Activated naive CD8-positive, alpha-beta T cell treated with anti-CD3 and anti-CD28 coated beads, Interleukin-2, amount 10 ng/mL, durations not matched to agents 7 days and 5 days (primary cell): ENCODE measurements at regions not wholly inside any gene's neighbourhood (a gene's known extent, or its start where the extent isn't known, plus 50 kb on each side); places are given as distances from the start of the nearest gene placed in this dataset.

ENCODE experiments used
- ATAC-seq: fragments of 150-1000 bp; cut with Tn5 transposase; one replicate; pipeline ENCODE4 v1.10.0; 2021; ENCODE audit warnings: low read depth, moderate library complexity
- POLR2A ChIA-PET: fragments of 350-600 bp; sonication (Branson Sonifier 250); formaldehyde crosslinking; loops from one replicate; lab custom pipeline; 2021; ENCODE audit warnings: antibody characterized with exemption; lab: Charles Lee
- DNase-seq: peaks from one replicate; pipeline ENCODE4 v3.0.0; 2021
- H3K27ac Mint-ChIP-seq: one replicate; pipeline ENCODE4 v1.8.0; 2022; ENCODE audit warnings: mild to moderate bottlenecking, mixed read lengths
- H3K27me3 Mint-ChIP-seq: one replicate; pipeline ENCODE4 v1.8.0; 2022; ENCODE audit warnings: mild to moderate bottlenecking, moderate library complexity, mixed read lengths
- H3K36me3 Mint-ChIP-seq: one replicate; pipeline ENCODE4 v1.8.0; 2021; ENCODE audit warnings: mild to moderate bottlenecking, mixed read lengths
- H3K4me1 Mint-ChIP-seq: one replicate; pipeline ENCODE4 v1.8.0; 2021; ENCODE audit warnings: mixed read lengths
- H3K4me3 Mint-ChIP-seq: one replicate; pipeline ENCODE4 v1.8.0; 2022; ENCODE audit warnings: mild to moderate bottlenecking, moderate library complexity, mixed read lengths
- H3K9me3 Mint-ChIP-seq: one replicate; pipeline ENCODE4 v1.8.0; 2021; ENCODE audit warnings: mixed read lengths

DNA sequence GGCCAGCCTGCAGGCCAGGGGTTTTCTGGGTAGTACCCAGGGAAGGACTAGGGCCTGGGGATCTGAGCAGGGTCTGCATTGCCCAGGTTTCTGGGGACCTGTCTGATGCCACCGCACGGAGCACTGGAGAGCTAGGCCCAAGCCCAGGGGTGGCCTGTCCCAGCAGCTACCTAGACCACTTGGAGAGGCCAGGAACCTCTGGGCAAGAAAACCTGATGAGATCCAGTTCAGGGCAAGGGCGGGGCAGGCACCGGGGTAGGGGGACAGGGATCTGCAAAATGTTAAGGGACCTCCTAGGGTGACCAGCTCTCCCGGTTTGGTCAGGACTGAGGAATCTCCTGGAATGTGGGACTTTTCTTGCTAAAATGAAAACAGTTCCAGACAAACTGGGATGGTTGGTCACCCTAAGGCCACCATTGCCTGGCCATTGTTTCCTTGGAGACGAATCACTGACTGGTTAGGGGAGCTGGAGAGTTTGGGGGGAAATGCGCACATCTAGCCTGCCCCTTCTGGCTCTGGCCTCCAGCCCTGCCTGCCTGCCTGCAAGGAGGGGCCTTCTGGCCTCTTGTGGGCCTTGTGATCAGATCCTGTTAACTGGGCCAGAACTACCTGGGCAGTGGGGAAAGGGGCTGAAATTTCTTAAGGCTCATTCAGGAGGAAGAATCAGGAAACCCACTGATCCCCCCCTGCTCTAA, 117.4 kb upstream of the TLE3 start:
- Mint-ChIP-seq H3K4me1 (no peaks in the 10 kb centered on the region), H3K9me3 (no peaks in the 10 kb centered on the region), H3K4me3 (no peak overlapping the region), H3K27ac (no peak overlapping the region), H3K36me3 (no peaks in the 10 kb centered on the region), H3K27me3 (peaks cover 9% of the 10 kb centered on the region)
- POLR2A ChIA-PET = no interaction called here
- DNase-seq (no peak), ATAC-seq (no peak)

DNA sequence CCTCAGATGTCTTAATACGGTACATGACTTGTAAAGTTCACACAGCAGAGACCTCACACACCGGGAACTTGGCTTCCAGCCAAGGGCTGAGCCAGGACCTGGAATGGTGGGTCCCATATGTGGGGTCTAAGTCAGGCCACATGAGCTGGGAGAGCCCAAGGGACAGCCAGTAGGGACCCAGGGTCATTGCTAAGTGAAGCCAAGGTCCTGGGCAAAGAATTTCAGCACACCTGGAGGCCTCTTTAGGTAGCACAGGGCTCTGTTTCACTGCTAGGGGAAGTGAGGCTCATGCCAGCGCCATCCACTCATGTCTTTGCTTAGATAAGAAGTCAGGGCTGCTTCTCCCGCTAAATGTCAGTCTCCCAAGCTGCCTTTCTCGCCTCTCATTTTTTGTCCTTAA, 116.6 kb upstream of the TLE3 start:
- Mint-ChIP-seq H3K27me3 (peaks cover 17% of the 10 kb centered on the region), H3K36me3 (no peaks in the 10 kb centered on the region), H3K4me1 (no peaks in the 10 kb centered on the region), H3K9me3 (no peaks in the 10 kb centered on the region), H3K27ac (no peak overlapping the region), H3K4me3 (no peak overlapping the region)
- POLR2A ChIA-PET = no interaction called here
- ATAC-seq = no peak
- no peak for DNase-seq

DNA sequence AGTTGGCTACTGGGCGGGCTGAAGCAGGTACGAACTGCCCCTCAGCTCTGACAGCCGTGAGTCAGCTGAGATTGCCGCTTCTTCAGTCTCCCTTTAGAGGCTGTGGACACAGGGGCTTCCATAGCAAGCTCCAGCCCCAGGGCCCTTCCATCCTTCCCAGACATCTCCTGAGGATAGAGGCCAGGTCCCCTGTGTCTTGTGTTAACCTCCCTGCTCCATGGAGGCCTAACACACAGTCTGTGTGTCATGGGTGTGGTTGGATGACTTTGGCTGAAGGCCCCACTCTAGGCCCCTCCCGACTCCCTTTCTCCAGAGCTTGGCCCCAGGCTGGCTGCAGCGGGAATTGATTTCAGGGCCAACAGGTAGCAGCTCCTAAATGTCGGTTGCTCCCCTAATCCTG, 116.1 kb upstream of the TLE3 start:
- no peak for DNase-seq
- Mint-ChIP-seq H3K9me3 (no peaks in the 10 kb centered on the region), H3K27me3 (peaks cover 19% of the 10 kb centered on the region), H3K4me3 (no peak overlapping the region), H3K27ac (no peak overlapping the region), H3K4me1 (no peaks in the 10 kb centered on the region), H3K36me3 (no peaks in the 10 kb centered on the region)
- POLR2A ChIA-PET = no interaction called here
- no peak for ATAC-seq

DNA sequence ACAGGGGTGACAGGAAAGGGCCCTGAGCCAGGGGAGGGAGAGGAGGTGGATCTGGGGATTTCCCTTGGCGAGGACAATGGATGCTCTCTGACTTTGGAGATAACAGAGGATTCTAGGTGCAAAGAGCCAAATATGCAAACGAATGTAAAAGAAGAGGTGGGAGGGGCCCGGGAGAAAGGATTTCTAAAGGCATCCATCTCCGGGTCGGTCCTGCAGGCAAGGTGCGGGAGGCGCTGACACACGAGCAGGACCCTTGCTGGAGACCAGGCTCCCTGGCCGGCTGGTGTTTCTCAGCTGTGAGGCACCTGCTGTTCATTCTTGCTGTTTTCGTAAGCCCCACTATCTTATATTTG, 115.2 kb upstream of the TLE3 start:
- DNase-seq (peak; percentile 13), ATAC-seq (no peak)
- Mint-ChIP-seq H3K9me3 (no peaks in the 10 kb centered on the region), H3K36me3 (no peaks in the 10 kb centered on the region), H3K4me1 (no peaks in the 10 kb centered on the region), H3K27me3 (peaks cover 19% of the 10 kb centered on the region), H3K4me3 (no peak overlapping the region), H3K27ac (no peak overlapping the region)
- POLR2A ChIA-PET = no interaction called here

DNA sequence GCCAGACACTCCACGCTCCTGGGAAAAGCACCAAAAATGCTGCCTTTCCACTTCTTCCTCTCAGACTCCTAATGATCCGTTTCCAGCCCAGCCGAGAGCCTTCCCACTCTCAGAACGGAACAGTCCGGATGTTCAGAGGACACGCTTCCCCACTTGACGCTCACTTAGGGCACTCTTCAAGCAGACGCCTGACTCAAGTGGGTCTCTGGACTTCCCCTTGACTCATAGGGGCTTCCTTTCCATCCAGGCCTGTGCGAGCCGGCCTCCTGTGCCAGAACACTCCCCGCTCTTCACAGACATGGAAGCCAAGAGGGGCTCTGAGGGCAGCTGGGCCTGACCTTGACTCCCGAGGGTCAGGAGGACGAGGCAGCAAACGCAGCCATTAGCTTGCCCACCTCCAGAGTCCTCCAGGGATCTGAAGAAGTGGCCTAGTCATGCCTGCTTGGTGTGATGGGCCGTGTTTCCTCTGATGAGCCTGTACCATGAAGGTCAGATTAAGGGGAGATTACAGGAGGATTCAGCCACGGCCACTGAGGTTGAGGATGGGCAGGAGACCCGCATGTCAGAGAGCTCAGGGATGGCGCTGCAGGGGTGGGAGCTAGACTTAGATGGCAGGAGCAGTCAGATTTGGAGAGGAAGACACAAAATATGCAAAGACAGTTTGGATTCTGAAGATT, 114.7 kb upstream of the TLE3 start:
- Mint-ChIP-seq H3K36me3 (no peaks in the 10 kb centered on the region), H3K4me1 (no peaks in the 10 kb centered on the region), H3K27me3 (peaks cover 21% of the 10 kb centered on the region), H3K9me3 (no peaks in the 10 kb centered on the region), H3K27ac (no peak overlapping the region), H3K4me3 (no peak overlapping the region)
- no peak for DNase-seq
- no peak for ATAC-seq
- POLR2A ChIA-PET = no interaction called here

DNA sequence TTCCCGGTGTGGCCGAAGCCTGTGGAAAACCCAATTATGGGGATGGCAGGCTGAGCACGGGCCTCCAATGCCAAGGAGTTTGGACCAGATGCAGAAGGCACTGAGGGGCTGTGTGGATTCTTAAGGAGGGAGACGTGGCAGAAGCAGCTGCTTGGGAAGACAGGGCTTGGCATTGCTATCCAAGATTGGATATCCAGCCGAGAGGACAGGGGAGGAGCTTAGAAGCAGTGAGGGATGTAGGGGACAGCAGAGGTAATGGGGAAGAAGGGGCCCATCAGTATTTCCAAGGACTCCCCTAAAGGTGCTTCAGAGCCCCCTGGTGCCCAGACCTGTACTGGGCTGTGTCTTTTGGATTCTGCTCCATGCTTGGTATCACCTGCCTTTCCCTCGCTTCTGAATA, 112.8 kb upstream of the TLE3 start:
- Mint-ChIP-seq H3K9me3 (no peaks in the 10 kb centered on the region), H3K4me3 (no peak overlapping the region), H3K27me3 (peaks cover 25% of the 10 kb centered on the region), H3K27ac (no peak overlapping the region), H3K4me1 (no peaks in the 10 kb centered on the region), H3K36me3 (no peaks in the 10 kb centered on the region)
- POLR2A ChIA-PET = no interaction called here
- DNase-seq (peak; percentile 10), ATAC-seq (no peak)

DNA sequence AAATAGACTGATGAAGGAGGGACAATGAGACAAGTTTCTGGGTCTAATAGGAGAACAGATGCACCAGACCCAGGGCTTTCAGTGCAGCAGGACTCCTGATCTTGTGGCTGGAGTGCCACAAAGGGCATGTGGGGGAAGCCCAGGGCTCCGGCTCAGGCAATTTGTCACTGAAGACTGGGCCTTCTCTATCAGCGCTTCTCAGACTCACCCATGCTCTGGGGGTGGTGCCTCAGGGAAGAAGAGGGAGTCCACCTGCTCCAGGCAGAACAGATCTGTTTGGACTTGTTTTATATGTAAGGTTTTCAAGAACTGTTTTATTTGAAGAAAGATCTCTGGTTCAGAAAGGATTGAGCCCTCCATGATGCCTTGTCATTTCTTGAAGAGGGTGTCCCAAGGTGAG, 112.4 kb upstream of the TLE3 start:
- POLR2A ChIA-PET = no interaction called here
- DNase-seq (no peak), ATAC-seq (no peak)
- Mint-ChIP-seq H3K4me1 (no peaks in the 10 kb centered on the region), H3K27ac (no peak overlapping the region), H3K36me3 (no peaks in the 10 kb centered on the region), H3K4me3 (no peak overlapping the region), H3K9me3 (no peaks in the 10 kb centered on the region), H3K27me3 (peaks cover 25% of the 10 kb centered on the region)

DNA sequence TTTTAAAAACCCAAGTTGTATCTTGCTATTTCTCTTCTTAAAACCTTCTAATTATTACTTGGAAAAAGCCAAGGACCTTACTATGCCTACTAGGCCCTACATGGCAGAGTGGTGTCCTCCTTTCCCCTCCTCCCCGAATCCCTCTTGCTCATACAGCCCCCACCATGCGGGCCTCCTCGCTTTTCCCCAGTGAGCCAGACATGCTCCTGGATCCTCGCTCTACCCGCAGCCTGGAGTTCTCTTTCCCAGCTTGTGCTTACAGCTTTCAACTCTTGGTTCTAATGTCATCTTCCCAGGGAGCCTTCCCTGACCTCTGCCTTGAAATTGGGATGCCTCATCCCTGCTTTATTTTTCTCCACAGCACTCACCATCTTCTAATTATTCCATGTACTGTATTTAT, 111.8 kb upstream of the TLE3 start:
- peaks cover 29% of the 10 kb centered on the region for H3K27me3 Mint-ChIP-seq
- POLR2A ChIA-PET = no interaction called here
- H3K27ac Mint-ChIP-seq = no peak overlapping the region
- H3K4me3 Mint-ChIP-seq = no peak overlapping the region
- H3K4me1 Mint-ChIP-seq = no peaks in the 10 kb centered on the region
- DNase-seq = peak; percentile 4
- no peaks in the 10 kb centered on the region for H3K9me3 Mint-ChIP-seq
- H3K36me3 Mint-ChIP-seq = no peaks in the 10 kb centered on the region
- no peak for ATAC-seq

DNA sequence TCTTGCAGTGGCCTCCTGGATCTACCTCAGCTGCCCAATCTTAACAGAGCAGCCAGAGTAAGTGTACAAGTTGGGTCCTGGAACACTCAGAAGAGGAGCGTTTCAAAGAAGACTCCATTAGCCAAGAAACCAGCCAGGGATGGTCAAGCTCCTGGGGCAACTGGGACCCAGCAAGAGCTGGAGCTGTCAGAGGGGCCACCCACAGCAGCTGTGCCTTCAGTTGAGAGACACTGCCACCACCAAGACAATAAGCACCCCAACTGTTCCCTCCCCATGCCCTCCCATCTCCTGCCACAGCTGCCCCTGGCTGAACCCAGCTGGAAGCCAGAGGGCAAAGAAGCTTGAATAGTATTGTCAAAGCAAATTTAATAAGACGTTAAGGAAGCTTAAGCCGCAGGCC, 110.6 kb upstream of the TLE3 start:
- DNase-seq (peak; percentile 8), ATAC-seq (no peak)
- Mint-ChIP-seq H3K4me1 (no peaks in the 10 kb centered on the region), H3K27me3 (peaks cover 29% of the 10 kb centered on the region), H3K4me3 (no peak overlapping the region), H3K27ac (no peak overlapping the region), H3K36me3 (no peaks in the 10 kb centered on the region), H3K9me3 (no peaks in the 10 kb centered on the region)
- POLR2A ChIA-PET = interaction anchor here (0.9 kb wide), 1 partner anchor 109 kb away, joined by 4 read pairs; no protein-coding TSS in a partner anchor

DNA sequence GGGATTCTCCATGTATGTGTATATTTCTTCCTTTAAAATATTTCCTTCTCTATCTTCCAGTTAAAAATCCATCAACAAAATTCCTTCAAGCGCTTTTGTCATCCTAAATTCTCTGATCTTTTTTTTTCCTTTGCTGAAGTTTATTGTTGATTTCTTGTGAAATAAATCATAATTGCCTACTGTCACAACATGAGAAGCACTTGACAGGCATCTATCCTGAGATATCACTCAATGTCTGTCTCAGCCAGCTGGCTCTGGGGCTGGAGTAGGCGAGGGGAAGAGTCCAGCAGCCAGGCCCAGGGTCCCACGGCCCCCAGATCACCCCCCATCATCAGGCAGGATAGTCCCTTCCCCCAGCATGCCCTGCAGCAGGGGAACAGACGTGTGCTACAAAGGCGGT, 109.0 kb upstream of the TLE3 start:
- Mint-ChIP-seq H3K27ac (no peak overlapping the region), H3K4me1 (no peaks in the 10 kb centered on the region), H3K9me3 (no peaks in the 10 kb centered on the region), H3K36me3 (no peaks in the 10 kb centered on the region), H3K4me3 (no peak overlapping the region), H3K27me3 (peaks cover 34% of the 10 kb centered on the region)
- no peak for DNase-seq
- POLR2A ChIA-PET = no interaction called here
- ATAC-seq = no peak

DNA sequence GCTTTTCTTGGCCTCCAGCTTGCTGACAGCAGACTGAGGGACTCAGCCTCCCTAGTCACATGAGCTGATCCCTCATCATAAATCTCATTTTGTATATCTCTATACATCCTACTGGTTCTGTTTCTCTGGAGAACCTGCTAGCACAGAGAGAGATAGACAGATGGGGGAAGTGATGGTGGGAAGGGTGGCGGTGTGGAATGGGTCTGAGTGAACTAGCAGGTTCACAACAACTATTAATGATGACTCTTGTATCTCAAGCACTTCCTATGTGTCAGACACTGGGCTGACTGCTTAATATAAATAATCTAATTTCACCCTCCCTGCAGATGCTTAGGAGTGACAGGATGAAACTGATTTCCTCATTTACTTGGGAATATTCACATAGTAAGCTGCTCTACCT, 106.9 kb upstream of the TLE3 start:
- no peak overlapping the region for H3K27ac Mint-ChIP-seq
- peaks cover 26% of the 10 kb centered on the region for H3K27me3 Mint-ChIP-seq
- H3K9me3 Mint-ChIP-seq = no peaks in the 10 kb centered on the region
- H3K4me1 Mint-ChIP-seq = no peaks in the 10 kb centered on the region
- no peaks in the 10 kb centered on the region for H3K36me3 Mint-ChIP-seq
- ATAC-seq = no peak
- POLR2A ChIA-PET = no interaction called here
- no peak overlapping the region for H3K4me3 Mint-ChIP-seq
- DNase-seq = no peak

DNA sequence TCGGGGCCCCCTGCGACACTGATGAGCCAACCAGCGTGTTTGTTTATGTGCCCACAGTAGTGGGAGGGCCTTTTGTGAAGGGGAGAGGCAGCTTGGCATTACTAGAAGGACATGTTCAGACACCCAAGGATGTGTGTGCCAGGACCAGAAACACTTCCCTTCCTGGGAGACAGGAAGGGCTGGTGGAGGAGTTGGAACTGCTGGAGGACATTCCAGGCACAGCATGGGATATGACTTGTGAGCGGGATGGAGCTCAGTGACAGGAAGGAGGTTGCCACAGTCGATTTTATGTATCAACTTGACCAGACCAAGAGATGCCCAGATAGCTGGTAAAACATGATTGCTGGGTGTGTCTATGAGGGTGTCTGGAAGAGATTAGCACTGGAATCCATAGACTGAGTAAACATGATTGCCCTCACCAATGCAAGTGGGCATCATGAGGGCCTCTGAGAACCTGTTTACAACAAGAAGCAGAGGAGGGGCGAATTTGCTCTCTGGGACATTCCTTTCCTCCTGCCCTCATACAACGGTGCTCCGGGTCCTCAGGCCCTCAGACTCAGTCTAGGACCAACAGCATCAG, 106.4 kb upstream of the TLE3 start:
- Mint-ChIP-seq H3K4me1 (no peaks in the 10 kb centered on the region), H3K9me3 (no peaks in the 10 kb centered on the region), H3K27me3 (peaks cover 23% of the 10 kb centered on the region), H3K36me3 (no peaks in the 10 kb centered on the region), H3K27ac (no peak overlapping the region), H3K4me3 (no peak overlapping the region)
- ATAC-seq (no peak), DNase-seq (no peak)
- POLR2A ChIA-PET = no interaction called here

DNA sequence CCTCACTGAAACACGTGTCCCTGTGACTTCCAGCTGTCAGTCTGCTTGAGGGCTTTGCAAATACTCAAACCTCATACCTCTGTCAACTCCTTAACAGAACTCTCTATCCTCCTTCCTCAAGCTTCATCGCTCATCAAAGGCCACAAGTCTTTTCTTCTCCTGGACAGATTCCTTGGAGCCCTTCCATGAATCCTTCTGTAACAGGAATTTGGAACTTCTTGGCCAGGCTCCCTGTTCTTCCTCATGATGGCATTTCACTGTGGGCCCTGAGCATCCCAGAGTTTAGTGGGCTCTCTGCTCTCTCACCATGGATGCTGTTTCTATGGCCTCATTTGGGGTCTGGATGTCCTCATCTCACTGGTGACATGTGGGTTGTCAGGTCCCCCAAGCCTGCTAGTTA, 105.0 kb upstream of the TLE3 start:
- Mint-ChIP-seq H3K9me3 (no peaks in the 10 kb centered on the region), H3K36me3 (no peaks in the 10 kb centered on the region), H3K4me3 (no peak overlapping the region), H3K27me3 (peaks cover 16% of the 10 kb centered on the region), H3K27ac (no peak overlapping the region), H3K4me1 (no peaks in the 10 kb centered on the region)
- POLR2A ChIA-PET = interaction anchor here (0.7 kb wide), 1 partner anchor 103 kb away, joined by 3 read pairs; no protein-coding TSS in a partner anchor
- no peak for ATAC-seq
- DNase-seq = no peak

DNA sequence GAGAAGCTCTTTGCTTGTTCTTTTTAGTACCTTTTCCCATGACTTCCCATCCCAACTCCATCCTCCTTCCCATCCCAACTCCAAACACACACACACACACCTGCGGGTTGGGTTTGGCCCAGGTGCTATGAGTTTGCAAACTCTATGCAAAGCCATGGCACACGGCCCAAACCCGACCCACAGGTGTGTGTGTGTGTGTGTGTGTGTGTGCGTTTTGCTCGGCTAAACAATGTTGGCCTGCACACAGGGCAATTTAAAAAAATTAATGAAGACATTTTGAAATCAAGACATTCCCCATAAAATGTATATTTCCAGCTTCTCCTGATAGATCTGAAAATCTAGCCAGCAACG, 103.7 kb upstream of the TLE3 start:
- H3K27ac Mint-ChIP-seq = no peak overlapping the region
- H3K9me3 Mint-ChIP-seq = no peaks in the 10 kb centered on the region
- no peak overlapping the region for H3K4me3 Mint-ChIP-seq
- H3K4me1 Mint-ChIP-seq = no peaks in the 10 kb centered on the region
- no peak for ATAC-seq
- no peaks in the 10 kb centered on the region for H3K36me3 Mint-ChIP-seq
- POLR2A ChIA-PET = no interaction called here
- no peak for DNase-seq
- peaks cover 12% of the 10 kb centered on the region for H3K27me3 Mint-ChIP-seq
